Peyer's patch (tissue), 4 donors: ENCODE measurements at regions not wholly inside any gene's neighbourhood (a gene's known extent, or its start where the extent isn't known, plus 50 kb on each side); places are given as distances from the start of the nearest gene placed in this dataset.

Experiments
- CTCF ChIP-seq, 6 experiments: fragments of 450-650 bp in 4 of 6; fragments of 200-600 bp in 2 of 6; sonication (generic) in 1 of 6; IDR thresholded peaks; one replicate each; pipeline ENCODE4 v1.5.1; 2017 to 2019; ENCODE audit warnings: antibody characterized with exemption in 6 of 6, mild to moderate bottlenecking in 3 of 6, moderate library complexity in 1 of 6
- POLR2A ChIP-seq, 2 donors: fragments of 450-650 bp; IDR thresholded peaks; one replicate each; pipeline ENCODE4 v1.5.1; 2017; ENCODE audit warnings: antibody characterized with exemption in 2 of 2, mild to moderate bottlenecking in 2 of 2, moderate library complexity in 2 of 2

DNA sequence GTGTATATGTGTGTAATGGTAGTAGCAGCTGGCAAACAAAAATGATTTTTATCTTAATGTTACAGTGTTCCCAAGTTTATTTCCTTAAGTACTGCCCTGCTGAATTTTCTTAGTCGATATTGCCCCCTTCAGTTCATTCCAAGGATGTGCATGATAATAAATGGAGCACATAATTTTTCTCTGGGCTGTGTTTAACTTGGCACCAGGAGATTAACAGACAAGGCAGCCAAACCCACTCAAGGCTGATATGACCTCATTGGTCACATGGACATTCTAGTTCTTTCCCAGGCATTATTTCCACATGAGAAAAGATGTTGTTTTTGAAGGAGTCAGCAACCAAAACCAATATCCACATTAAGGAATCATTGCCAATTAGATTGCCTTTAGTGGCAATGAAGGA, 61.8 kb downstream of the COX7C start:
- peak in 5 of 6 experiments; percentile 34 to 76 (median 74) for TF ChIP-seq CTCF (IDR thresholded peaks at IDR 0.05)
- no peak for TF ChIP-seq POLR2A (IDR thresholded peaks at IDR 0.05)
